ENCODE measurements at regions not wholly inside any gene's neighbourhood (a gene's known extent, or its start where the extent isn't known, plus 50 kb on each side); places are given as distances from the start of the nearest gene placed in this dataset.

DNA sequence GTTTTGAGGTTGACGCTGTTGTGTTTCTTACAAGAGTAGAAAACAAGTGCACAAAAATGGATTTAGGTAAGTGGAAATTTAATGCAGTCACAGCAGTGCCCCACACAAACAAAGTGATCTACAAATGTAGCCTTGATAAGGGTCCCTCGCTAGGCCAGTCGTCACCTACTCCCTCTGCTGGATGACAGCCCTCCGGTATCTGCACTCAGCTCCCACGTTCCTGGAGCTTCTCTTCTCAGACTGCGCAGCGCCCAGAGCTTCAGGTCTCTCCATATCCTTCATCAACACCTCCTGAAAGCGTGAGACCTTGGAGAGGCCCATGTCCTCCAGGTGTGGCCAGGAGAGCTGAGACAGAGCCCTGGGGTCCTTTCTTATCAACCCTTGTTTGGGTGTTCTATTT is 58.3 kb upstream of the MAP3K4 start:
- peaks cover 5% of the 10 kb centered on the region for H3K79me1 ChIP-seq (ENCODE audit: low read length)
- H2AK5ac ChIP-seq (ENCODE audit: low read length) = no peak overlapping the region
- H3K4me3 ChIP-seq (ENCODE audit: low read depth, low read length) = no peak overlapping the region
- H3K14ac ChIP-seq (ENCODE audit: low read length) = no peak overlapping the region
- H3K4ac ChIP-seq (ENCODE audit: low read depth, low read length) = no peak overlapping the region
- H4K91ac ChIP-seq (ENCODE audit: low read depth, low read length) = no peak overlapping the region
- H4K8ac ChIP-seq (ENCODE audit: low read depth, low read length) = no peak overlapping the region
- no peak overlapping the region for H3K4me2 ChIP-seq (ENCODE audit: low read length)
- WGBS (ENCODE audit: extremely low coverage, insufficient coverage, insufficient read length) = no CpG with 5 or more reads among the region's 8 CpGs
- no peaks in the 10 kb centered on the region for H3K79me2 ChIP-seq (ENCODE audit: control insufficient read depth, insufficient read depth, low read length, poor library complexity)
- no peaks in the 10 kb centered on the region for H3K36me3 ChIP-seq (ENCODE audit: control insufficient read depth in 1 of 2, insufficient read depth in 2 of 2, low read length in 2 of 2)
- peak overlapping the region; percentile 95 for H3K23ac ChIP-seq (ENCODE audit: low read length)
- no peaks in the 10 kb centered on the region for H3K4me1 ChIP-seq (ENCODE audit: control insufficient read depth in 1 of 2, insufficient read depth in 2 of 2, low read length in 2 of 2)
- peak in 1 of 2 donors; percentile 26 for DNase-seq
- no peak overlapping the region for H3K9ac ChIP-seq (ENCODE audit: low read length)
- H2BK12ac ChIP-seq (ENCODE audit: low read length) = no peak overlapping the region
- no peak overlapping the region for H3K27ac ChIP-seq (ENCODE audit: low read depth, low read length)
- no peak overlapping the region for H2BK5ac ChIP-seq (ENCODE audit: low read depth, low read length, poor library complexity)
- no peak overlapping the region for H2BK120ac ChIP-seq (ENCODE audit: insufficient read depth, low read length, poor library complexity)
- H3K18ac ChIP-seq (ENCODE audit: low read length) = no peak overlapping the region
- H3K9me3 ChIP-seq (ENCODE audit: insufficient read depth, low read depth, low read length) = peaks cover 4% of the 10 kb centered on the region
- no peaks in the 10 kb centered on the region for H3K27me3 ChIP-seq (ENCODE audit: insufficient read depth, low read length)
- H4K12ac ChIP-seq (ENCODE audit: low read depth, low read length) = no peak overlapping the region
- no peak overlapping the region for H2AFZ ChIP-seq (ENCODE audit: insufficient read depth, low read length, poor library complexity)

DNA sequence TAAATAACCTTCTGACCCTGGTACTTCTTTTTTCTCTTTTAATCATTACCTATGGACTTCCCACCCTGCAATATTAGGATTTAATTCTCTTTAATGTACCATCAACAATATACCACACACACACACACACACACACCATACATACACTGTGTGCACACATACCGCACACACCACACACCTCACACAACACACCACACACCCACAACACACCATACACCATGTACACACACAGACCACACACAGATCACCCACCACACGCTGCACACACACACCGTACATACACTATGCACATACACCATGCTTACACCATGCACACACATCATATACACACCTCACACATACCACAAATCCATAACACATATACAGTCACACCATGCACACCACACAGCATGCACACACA is 57.4 kb upstream of the MAP3K4 start:
- Histone ChIP-seq H3K14ac (ENCODE audit: low read length) (no peak overlapping the region), H3K4ac (ENCODE audit: low read depth, low read length) (no peak overlapping the region), H4K12ac (ENCODE audit: low read depth, low read length) (no peak overlapping the region), H3K4me1 (ENCODE audit: control insufficient read depth in 1 of 2, insufficient read depth in 2 of 2, low read length in 2 of 2) (no peaks in the 10 kb centered on the region), H3K9ac (ENCODE audit: low read length) (no peak overlapping the region), H3K4me2 (ENCODE audit: low read length) (no peak overlapping the region), H3K27ac (ENCODE audit: low read depth, low read length) (no peak overlapping the region), H2BK5ac (ENCODE audit: low read depth, low read length, poor library complexity) (no peak overlapping the region), H4K8ac (ENCODE audit: low read depth, low read length) (no peak overlapping the region), H2BK12ac (ENCODE audit: low read length) (no peak overlapping the region), H3K27me3 (ENCODE audit: insufficient read depth, low read length) (no peaks in the 10 kb centered on the region), H3K79me1 (ENCODE audit: low read length) (peaks cover 5% of the 10 kb centered on the region), H3K23ac (ENCODE audit: low read length) (peak overlapping the region; percentile 15), H3K36me3 (ENCODE audit: control insufficient read depth in 1 of 2, insufficient read depth in 2 of 2, low read length in 2 of 2) (no peaks in the 10 kb centered on the region), H3K18ac (ENCODE audit: low read length) (no peak overlapping the region), H2AFZ (ENCODE audit: insufficient read depth, low read length, poor library complexity) (no peak overlapping the region), H2BK120ac (ENCODE audit: insufficient read depth, low read length, poor library complexity) (no peak overlapping the region), H3K4me3 (ENCODE audit: low read depth, low read length) (peak overlapping the region; percentile 6), H2AK5ac (ENCODE audit: low read length) (no peak overlapping the region), H3K79me2 (ENCODE audit: control insufficient read depth, insufficient read depth, low read length, poor library complexity) (no peaks in the 10 kb centered on the region), H4K91ac (ENCODE audit: low read depth, low read length) (no peak overlapping the region), H3K9me3 (ENCODE audit: insufficient read depth, low read depth, low read length) (peaks cover 4% of the 10 kb centered on the region)
- DNase-seq = no peak
- 100% methylated on average over 1 of the region's 3 CpGs for WGBS (ENCODE audit: extremely low coverage, insufficient coverage, insufficient read length)

DNA sequence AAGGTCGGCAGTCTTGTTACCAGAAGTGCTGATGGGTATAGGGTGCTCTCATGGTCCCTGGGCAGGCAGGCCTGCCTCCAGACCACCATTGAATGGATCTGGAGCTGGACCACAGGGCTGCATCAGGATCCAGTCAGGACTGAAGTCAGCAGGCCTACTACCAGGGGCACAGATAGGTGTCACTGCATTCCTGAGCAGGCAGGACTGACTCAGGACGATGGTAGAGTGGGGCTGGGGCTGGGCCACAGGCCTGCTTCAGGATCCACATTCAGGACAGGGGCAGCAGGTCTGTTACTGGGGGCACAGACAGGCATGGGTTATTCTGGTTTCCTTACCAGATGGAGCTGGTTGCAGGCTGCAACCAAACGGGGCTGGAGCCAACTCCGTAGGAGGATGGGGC is 51.4 kb upstream of the MAP3K4 start:
- Histone ChIP-seq H3K9me3 (ENCODE audit: insufficient read depth, low read depth, low read length) (peaks cover 4% of the 10 kb centered on the region), H3K27ac (ENCODE audit: low read depth, low read length) (no peak overlapping the region), H3K9ac (ENCODE audit: low read length) (no peak overlapping the region), H3K4me2 (ENCODE audit: low read length) (no peak overlapping the region), H4K91ac (ENCODE audit: low read depth, low read length) (no peak overlapping the region), H3K4me1 (ENCODE audit: control insufficient read depth in 1 of 2, insufficient read depth in 2 of 2, low read length in 2 of 2) (no peaks in the 10 kb centered on the region), H3K18ac (ENCODE audit: low read length) (no peak overlapping the region), H2BK120ac (ENCODE audit: insufficient read depth, low read length, poor library complexity) (no peak overlapping the region), H3K4me3 (ENCODE audit: low read depth, low read length) (no peak overlapping the region), H4K12ac (ENCODE audit: low read depth, low read length) (no peak overlapping the region), H3K27me3 (ENCODE audit: insufficient read depth, low read length) (no peaks in the 10 kb centered on the region), H4K8ac (ENCODE audit: low read depth, low read length) (no peak overlapping the region), H3K79me2 (ENCODE audit: control insufficient read depth, insufficient read depth, low read length, poor library complexity) (no peaks in the 10 kb centered on the region), H2BK12ac (ENCODE audit: low read length) (no peak overlapping the region), H2AFZ (ENCODE audit: insufficient read depth, low read length, poor library complexity) (no peak overlapping the region), H2BK5ac (ENCODE audit: low read depth, low read length, poor library complexity) (no peak overlapping the region), H3K14ac (ENCODE audit: low read length) (no peak overlapping the region), H3K4ac (ENCODE audit: low read depth, low read length) (no peak overlapping the region), H3K23ac (ENCODE audit: low read length) (no peak overlapping the region), H2AK5ac (ENCODE audit: low read length) (no peak overlapping the region), H3K36me3 (ENCODE audit: control insufficient read depth in 1 of 2, insufficient read depth in 2 of 2, low read length in 2 of 2) (no peaks in the 10 kb centered on the region), H3K79me1 (ENCODE audit: low read length) (no peaks in the 10 kb centered on the region)
- no CpG with 5 or more reads among the region's 4 CpGs for WGBS (ENCODE audit: extremely low coverage, insufficient coverage, insufficient read length)
- DNase-seq = no peak

All from trophoblast cell (in vitro differentiated cells and primary cell).